Activated naive CD8-positive, alpha-beta T cell treated with anti-CD3 and anti-CD28 coated beads, Interleukin-2, amount 10 ng/mL, durations not matched to agents 7 days and 5 days (primary cell): ENCODE measurements at regions not wholly inside any gene's neighbourhood (a gene's known extent, or its start where the extent isn't known, plus 50 kb on each side); places are given as distances from the start of the nearest gene placed in this dataset.
"Not testable (repeated sequence)": the region's sequence is repeated elsewhere in the genome, so short reads cannot be mapped to it uniquely, and the experiment has no call there.

Experiments used
- ATAC-seq: fragments of 150-1000 bp; cut with Tn5 transposase; one replicate; pipeline ENCODE4 v1.10.0; 2021; ENCODE audit warnings: low read depth, moderate library complexity
- POLR2A ChIA-PET: fragments of 350-600 bp; sonication (Branson Sonifier 250); formaldehyde crosslinking; loops from one replicate; lab custom pipeline; 2021; ENCODE audit warnings: antibody characterized with exemption; lab: Charles Lee
- DNase-seq: peaks from one replicate; pipeline ENCODE4 v3.0.0; 2021
- H3K27ac Mint-ChIP-seq: one replicate; pipeline ENCODE4 v1.8.0; 2022; ENCODE audit warnings: mild to moderate bottlenecking, mixed read lengths
- H3K27me3 Mint-ChIP-seq: one replicate; pipeline ENCODE4 v1.8.0; 2022; ENCODE audit warnings: mild to moderate bottlenecking, moderate library complexity, mixed read lengths
- H3K36me3 Mint-ChIP-seq: one replicate; pipeline ENCODE4 v1.8.0; 2021; ENCODE audit warnings: mild to moderate bottlenecking, mixed read lengths
- H3K4me1 Mint-ChIP-seq: one replicate; pipeline ENCODE4 v1.8.0; 2021; ENCODE audit warnings: mixed read lengths
- H3K4me3 Mint-ChIP-seq: one replicate; pipeline ENCODE4 v1.8.0; 2022; ENCODE audit warnings: mild to moderate bottlenecking, moderate library complexity, mixed read lengths
- H3K9me3 Mint-ChIP-seq: one replicate; pipeline ENCODE4 v1.8.0; 2021; ENCODE audit warnings: mixed read lengths

- H3K27me3 Mint-ChIP-seq, POLR2A ChIA-PET, H3K27ac Mint-ChIP-seq, H3K4me1 Mint-ChIP-seq, H3K9me3 Mint-ChIP-seq, DNase-seq, H3K4me3 Mint-ChIP-seq, H3K36me3 Mint-ChIP-seq, ATAC-seq: not testable (repeated sequence)
Observed at GRCh38 chr7:49507206-49507605, 266.2 kb upstream of the VWC2 start.

- no peak overlapping the region for H3K4me3 Mint-ChIP-seq
- no peak overlapping the region for H3K27ac Mint-ChIP-seq
- no peak for DNase-seq
- POLR2A ChIA-PET = no interaction called here
- no peaks in the 10 kb centered on the region for H3K27me3 Mint-ChIP-seq
- no peak for ATAC-seq
- no peaks in the 10 kb centered on the region for H3K9me3 Mint-ChIP-seq
- H3K4me1 Mint-ChIP-seq = no peaks in the 10 kb centered on the region
- no peaks in the 10 kb centered on the region for H3K36me3 Mint-ChIP-seq
Observed at GRCh38 chr7:49513911-49514310, 259.5 kb upstream of the VWC2 start.

DNA sequence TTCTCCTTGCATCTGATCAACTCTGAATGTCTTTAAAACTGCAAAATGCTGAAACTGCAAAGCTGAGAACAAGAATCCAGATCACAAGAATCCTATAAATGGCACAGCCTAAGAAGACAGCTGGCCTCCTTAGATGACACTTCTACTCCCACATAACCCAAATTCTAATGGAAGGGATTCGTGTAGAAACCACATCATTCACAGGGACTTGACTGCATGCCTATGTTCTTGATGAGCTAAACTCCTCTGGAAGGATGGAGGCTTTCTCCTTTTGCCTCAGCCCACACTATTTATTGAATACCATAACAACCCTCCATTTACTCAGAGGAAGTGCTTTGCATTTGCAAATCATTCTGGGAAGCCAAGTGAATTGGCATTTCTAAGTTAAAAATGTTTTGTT is 252.5 kb upstream of the VWC2 start:
- POLR2A ChIA-PET = no interaction called here
- H3K4me1 Mint-ChIP-seq = no peaks in the 10 kb centered on the region
- H3K27ac Mint-ChIP-seq = no peak overlapping the region
- no peak for DNase-seq
- ATAC-seq = no peak
- H3K9me3 Mint-ChIP-seq = no peaks in the 10 kb centered on the region
- no peak overlapping the region for H3K4me3 Mint-ChIP-seq
- no peaks in the 10 kb centered on the region for H3K36me3 Mint-ChIP-seq
- no peaks in the 10 kb centered on the region for H3K27me3 Mint-ChIP-seq

DNA sequence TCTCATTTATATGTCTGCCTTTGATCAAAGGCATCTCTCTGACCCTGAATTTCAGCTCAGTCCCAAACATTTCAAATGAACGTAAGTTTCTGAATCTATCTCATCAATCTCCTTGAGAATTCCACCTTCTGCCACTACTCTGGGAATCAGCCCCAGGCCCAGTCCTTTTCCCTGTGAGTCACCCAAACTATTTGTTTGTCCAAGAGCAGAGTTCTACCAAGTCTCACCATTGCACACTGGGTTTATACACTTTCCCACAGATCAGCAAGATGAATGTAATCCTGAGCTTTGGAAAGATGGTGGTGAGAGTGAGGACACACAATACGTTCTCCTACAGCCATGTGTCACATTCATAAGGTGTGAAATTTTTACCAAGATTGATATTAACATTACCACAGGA is 251.3 kb upstream of the VWC2 start:
- H3K4me3 Mint-ChIP-seq = no peak overlapping the region
- POLR2A ChIA-PET = no interaction called here
- DNase-seq (no peak), ATAC-seq (no peak)
- H3K27me3 Mint-ChIP-seq = no peaks in the 10 kb centered on the region
- H3K36me3 Mint-ChIP-seq = no peaks in the 10 kb centered on the region
- no peaks in the 10 kb centered on the region for H3K4me1 Mint-ChIP-seq
- no peak overlapping the region for H3K27ac Mint-ChIP-seq
- no peaks in the 10 kb centered on the region for H3K9me3 Mint-ChIP-seq

DNA sequence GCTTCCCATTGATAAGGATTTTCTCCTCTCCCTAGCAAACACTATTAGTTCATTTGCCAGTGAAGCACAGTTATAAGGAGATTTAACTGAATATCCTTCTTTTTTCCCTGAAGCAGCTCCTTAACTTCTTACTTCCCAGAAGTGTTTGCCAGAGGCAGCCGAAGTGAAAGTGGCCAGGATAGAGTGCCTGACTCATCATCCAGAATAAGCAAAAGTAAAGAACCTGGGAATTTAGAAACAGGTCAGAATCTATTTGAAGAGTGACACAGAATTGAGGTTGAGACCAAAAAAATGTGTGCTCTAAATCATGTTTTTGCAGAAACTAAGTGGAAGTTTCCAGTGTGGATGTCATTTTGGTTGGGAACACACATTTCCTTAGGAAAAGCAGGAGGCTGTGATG is 249.6 kb upstream of the VWC2 start:
- Mint-ChIP-seq H3K27ac (no peak overlapping the region), H3K27me3 (no peaks in the 10 kb centered on the region)

GRCh38 chr7:49527182-49527581 is 246.3 kb upstream of the VWC2 start:
- POLR2A ChIA-PET = no interaction called here
- Mint-ChIP-seq H3K27me3 (no peaks in the 10 kb centered on the region), H3K27ac (no peak overlapping the region), H3K36me3 (no peaks in the 10 kb centered on the region), H3K4me1 (no peaks in the 10 kb centered on the region), H3K4me3 (no peak overlapping the region), H3K9me3 (no peaks in the 10 kb centered on the region)
- ATAC-seq = no peak
- no peak for DNase-seq

More for the DNA sequence above, 249.6 kb upstream of the VWC2 start:
- DNase-seq (no peak), ATAC-seq (no peak)
- Mint-ChIP-seq H3K9me3 (no peaks in the 10 kb centered on the region), H3K4me1 (no peaks in the 10 kb centered on the region), H3K4me3 (no peak overlapping the region), H3K36me3 (no peaks in the 10 kb centered on the region)
- POLR2A ChIA-PET = no interaction called here

DNA sequence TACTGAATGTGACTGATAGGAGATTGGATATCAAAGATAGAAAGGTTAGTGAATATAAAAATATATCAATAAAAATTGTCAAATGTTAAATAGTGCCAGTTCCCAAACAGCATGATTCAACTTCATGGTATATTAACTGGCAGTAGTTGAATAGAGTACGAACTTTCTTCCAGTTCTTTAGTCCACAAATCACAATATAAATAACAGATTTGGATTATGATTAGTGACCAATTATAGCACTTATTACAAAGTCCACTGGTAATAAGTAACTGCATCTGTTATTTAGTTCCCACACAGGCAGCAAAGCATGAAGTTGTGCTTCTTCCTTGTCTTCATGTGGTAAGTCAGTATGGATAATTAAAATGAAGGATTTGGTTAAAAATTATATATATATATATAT is 243.0 kb upstream of the VWC2 start:
- Mint-ChIP-seq H3K36me3 (no peaks in the 10 kb centered on the region), H3K4me3 (no peak overlapping the region), H3K27me3 (no peaks in the 10 kb centered on the region), H3K27ac (no peak overlapping the region), H3K4me1 (no peaks in the 10 kb centered on the region), H3K9me3 (no peaks in the 10 kb centered on the region)
- DNase-seq = no peak
- POLR2A ChIA-PET = no interaction called here
- no peak for ATAC-seq

DNA sequence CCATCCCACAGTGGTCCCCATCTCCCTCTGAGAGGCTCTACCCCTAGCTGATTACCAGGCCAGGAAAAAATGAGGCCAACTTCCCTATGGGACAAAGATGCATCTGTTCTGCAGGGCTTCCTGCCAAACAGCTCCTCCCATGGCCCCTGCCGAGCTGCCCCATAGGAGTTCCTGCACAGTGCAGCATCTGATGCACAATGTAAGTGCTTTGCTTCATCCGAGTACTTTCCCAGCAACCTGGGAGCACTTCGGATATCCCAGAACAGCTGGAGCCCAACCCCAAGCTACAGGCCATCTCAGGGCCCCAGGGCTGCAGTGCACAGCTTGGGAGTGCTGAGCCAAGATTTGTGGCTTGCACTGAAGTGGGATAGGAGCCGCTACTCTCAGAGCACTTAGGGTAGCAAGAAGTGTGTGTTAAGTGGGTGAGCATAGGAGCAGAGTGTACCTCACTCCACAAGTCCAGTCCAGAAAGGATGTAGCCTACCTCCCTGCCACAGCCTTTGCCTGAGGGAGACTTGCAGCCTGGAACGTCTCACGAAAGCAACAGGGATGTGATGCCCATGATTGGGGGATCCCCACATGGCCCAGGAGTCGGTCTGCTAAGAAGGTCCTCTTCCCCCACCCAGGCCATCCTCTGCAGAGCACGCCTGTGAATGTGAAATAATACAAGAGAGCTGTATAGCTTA is 209.6 kb upstream of the VWC2 start:
- POLR2A ChIA-PET = no interaction called here
- no peak for DNase-seq
- ATAC-seq = no peak
- H3K27ac Mint-ChIP-seq = no peak overlapping the region
- peaks cover 6% of the 10 kb centered on the region for H3K9me3 Mint-ChIP-seq
- no peak overlapping the region for H3K4me3 Mint-ChIP-seq
- H3K36me3 Mint-ChIP-seq = no peaks in the 10 kb centered on the region
- no peaks in the 10 kb centered on the region for H3K27me3 Mint-ChIP-seq
- no peaks in the 10 kb centered on the region for H3K4me1 Mint-ChIP-seq

- peaks cover 6% of the 10 kb centered on the region for H3K9me3 Mint-ChIP-seq
- no peak overlapping the region for H3K27ac Mint-ChIP-seq
- no peaks in the 10 kb centered on the region for H3K4me1 Mint-ChIP-seq
- POLR2A ChIA-PET = no interaction called here
- H3K36me3 Mint-ChIP-seq = no peaks in the 10 kb centered on the region
- no peak overlapping the region for H3K4me3 Mint-ChIP-seq
- no peaks in the 10 kb centered on the region for H3K27me3 Mint-ChIP-seq
- DNase-seq (no peak), ATAC-seq (no peak)
Observed at GRCh38 chr7:49564379-49564714, 209.1 kb upstream of the VWC2 start.

GRCh38 chr7:49577576-49577975 is 195.9 kb upstream of the VWC2 start:
- POLR2A ChIA-PET = no interaction called here
- Mint-ChIP-seq H3K36me3 (no peaks in the 10 kb centered on the region), H3K27me3 (no peaks in the 10 kb centered on the region), H3K9me3 (peaks cover 2% of the 10 kb centered on the region), H3K27ac (no peak overlapping the region), H3K4me3 (no peak overlapping the region), H3K4me1 (no peaks in the 10 kb centered on the region)
- ATAC-seq (no peak), DNase-seq (no peak)

- H3K4me1 Mint-ChIP-seq = no peaks in the 10 kb centered on the region
- H3K36me3 Mint-ChIP-seq = no peaks in the 10 kb centered on the region
- H3K9me3 Mint-ChIP-seq = peaks cover 3% of the 10 kb centered on the region
- DNase-seq = no peak
- no peaks in the 10 kb centered on the region for H3K27me3 Mint-ChIP-seq
- no peak overlapping the region for H3K4me3 Mint-ChIP-seq
- POLR2A ChIA-PET = no interaction called here
- no peak overlapping the region for H3K27ac Mint-ChIP-seq
- no peak for ATAC-seq
Observed at GRCh38 chr7:49579408-49579807, 194.0 kb upstream of the VWC2 start.

DNA sequence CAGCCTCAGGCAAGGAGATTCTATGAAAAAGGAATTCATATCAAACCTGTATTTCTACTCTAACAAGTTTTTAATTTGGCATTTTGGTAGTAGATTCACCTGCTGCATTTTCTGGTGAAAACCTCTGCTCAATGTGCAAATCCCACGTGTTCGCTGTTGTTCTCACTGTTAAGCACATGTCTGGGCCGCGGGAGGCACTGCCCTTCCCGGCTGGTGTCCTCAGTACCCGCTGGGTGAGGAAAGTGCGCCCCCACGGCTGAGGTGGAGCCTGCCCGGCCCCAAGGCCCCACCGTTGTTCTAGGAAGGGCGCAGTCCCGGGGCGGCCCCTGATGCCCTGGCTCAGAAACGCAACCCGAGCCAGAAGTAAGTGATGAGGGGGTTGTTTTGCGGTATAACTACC is 193.4 kb upstream of the VWC2 start:
- ATAC-seq (no peak), DNase-seq (no peak)
- no peaks in the 10 kb centered on the region for H3K27me3 Mint-ChIP-seq
- no peaks in the 10 kb centered on the region for H3K4me1 Mint-ChIP-seq
- peaks cover 3% of the 10 kb centered on the region for H3K9me3 Mint-ChIP-seq
- H3K4me3 Mint-ChIP-seq = no peak overlapping the region
- POLR2A ChIA-PET = no interaction called here
- H3K36me3 Mint-ChIP-seq = no peaks in the 10 kb centered on the region
- no peak overlapping the region for H3K27ac Mint-ChIP-seq

DNA sequence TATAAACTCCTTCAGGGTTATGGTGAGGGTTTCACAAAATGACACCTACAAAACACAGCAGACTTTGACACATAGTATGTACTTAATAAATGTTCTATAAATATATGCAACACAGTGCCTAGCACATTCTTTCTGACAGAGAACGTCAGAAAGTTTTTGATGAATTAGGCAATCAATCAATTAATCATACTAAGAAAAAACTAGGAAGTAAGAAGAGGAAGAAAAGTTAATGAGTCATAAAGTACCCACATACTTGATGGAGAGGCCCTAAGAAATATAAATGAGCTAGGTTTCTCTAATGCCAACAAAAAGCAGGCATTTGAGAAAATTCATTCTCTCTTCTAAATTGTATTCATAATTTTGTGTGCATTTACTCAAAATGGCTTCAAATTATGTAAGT is 192.7 kb upstream of the VWC2 start:
- no peaks in the 10 kb centered on the region for H3K27me3 Mint-ChIP-seq
- H3K36me3 Mint-ChIP-seq = no peaks in the 10 kb centered on the region
- ATAC-seq = no peak
- H3K9me3 Mint-ChIP-seq = peaks cover 3% of the 10 kb centered on the region
- no peak for DNase-seq
- no peaks in the 10 kb centered on the region for H3K4me1 Mint-ChIP-seq
- no peak overlapping the region for H3K27ac Mint-ChIP-seq
- POLR2A ChIA-PET = no interaction called here
- H3K4me3 Mint-ChIP-seq = no peak overlapping the region

GRCh38 chr7:49583440-49583839 is 190.0 kb upstream of the VWC2 start:
- DNase-seq (no peak), ATAC-seq (no peak)
- Mint-ChIP-seq H3K4me3 (no peak overlapping the region), H3K36me3 (no peaks in the 10 kb centered on the region), H3K27ac (no peak overlapping the region), H3K27me3 (no peaks in the 10 kb centered on the region), H3K9me3 (peaks cover 3% of the 10 kb centered on the region), H3K4me1 (no peaks in the 10 kb centered on the region)
- POLR2A ChIA-PET = no interaction called here
